OCI-LY1 (cell line): ENCODE measurements at regions not wholly inside any gene's neighbourhood (a gene's known extent, or its start where the extent isn't known, plus 50 kb on each side); places are given as distances from the start of the nearest gene placed in this dataset.

Experiments
- EZH2 ChIP-seq: fragments of 200-600 bp; sonication (generic), shearing (Covaris generic); IDR thresholded peaks from 2 replicates; pipeline ENCODE4 v1.8.0; 2017; ENCODE audit warnings: borderline replicate concordance, mixed run types, mild to moderate bottlenecking, antibody characterized with exemption, low read length, moderate library complexity, mixed read lengths
- TF ChIP-seq, protein P1 (sequence below): fragments of 200-600 bp; sonication (generic), shearing (Covaris generic); IDR thresholded peaks from 2 replicates; pipeline ENCODE4 v1.5.1; 2017; ENCODE audit warnings: mild to moderate bottlenecking, antibody characterized with exemption, low read length, moderate library complexity, mixed read lengths

DNA sequence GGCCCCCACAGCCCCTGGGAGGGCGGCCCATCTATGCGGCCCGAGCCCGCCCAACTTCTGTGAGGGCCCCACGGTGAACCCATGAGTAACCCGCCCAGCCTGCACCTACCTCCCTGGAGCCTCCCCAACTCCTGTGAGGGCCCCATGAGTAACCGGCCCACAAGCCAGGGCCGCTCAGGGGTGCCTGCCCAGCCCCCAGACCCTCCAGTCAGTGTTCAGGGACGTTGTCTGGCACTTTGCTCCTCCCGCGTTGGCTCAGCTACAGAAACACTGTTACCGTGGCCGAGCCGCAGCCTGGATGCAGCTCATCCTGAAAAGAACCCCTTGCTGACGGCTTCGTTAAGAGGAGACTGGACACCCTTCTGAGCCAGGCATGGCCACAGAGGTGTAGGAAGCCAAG lies 179.6 kb downstream of the BRD1 start:
- TF ChIP-seq, protein P1, sequence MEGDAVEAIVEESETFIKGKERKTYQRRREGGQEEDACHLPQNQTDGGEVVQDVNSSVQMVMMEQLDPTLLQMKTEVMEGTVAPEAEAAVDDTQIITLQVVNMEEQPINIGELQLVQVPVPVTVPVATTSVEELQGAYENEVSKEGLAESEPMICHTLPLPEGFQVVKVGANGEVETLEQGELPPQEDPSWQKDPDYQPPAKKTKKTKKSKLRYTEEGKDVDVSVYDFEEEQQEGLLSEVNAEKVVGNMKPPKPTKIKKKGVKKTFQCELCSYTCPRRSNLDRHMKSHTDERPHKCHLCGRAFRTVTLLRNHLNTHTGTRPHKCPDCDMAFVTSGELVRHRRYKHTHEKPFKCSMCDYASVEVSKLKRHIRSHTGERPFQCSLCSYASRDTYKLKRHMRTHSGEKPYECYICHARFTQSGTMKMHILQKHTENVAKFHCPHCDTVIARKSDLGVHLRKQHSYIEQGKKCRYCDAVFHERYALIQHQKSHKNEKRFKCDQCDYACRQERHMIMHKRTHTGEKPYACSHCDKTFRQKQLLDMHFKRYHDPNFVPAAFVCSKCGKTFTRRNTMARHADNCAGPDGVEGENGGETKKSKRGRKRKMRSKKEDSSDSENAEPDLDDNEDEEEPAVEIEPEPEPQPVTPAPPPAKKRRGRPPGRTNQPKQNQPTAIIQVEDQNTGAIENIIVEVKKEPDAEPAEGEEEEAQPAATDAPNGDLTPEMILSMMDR, result peak; percentile 20
- no peak for TF ChIP-seq EZH2
